GM04503 (cell line): ENCODE measurements at regions not wholly inside any gene's neighbourhood (a gene's known extent, or its start where the extent isn't known, plus 50 kb on each side); places are given as distances from the start of the nearest gene placed in this dataset.
"Not testable (repeated sequence)": the region's sequence is repeated elsewhere in the genome, so short reads cannot be mapped to it uniquely, and the experiment has no call there.

Source experiments
- DNase-seq: peaks from one replicate; pipeline ENCODE4 v3.0.0-alpha.2; 2012; ENCODE audit warnings: low read depth

- peak; percentile 37 for DNase-seq
Measured at GRCh38 chr2:144645083-144645778, 125.3 kb upstream of the ZEB2 start.

- no peak for DNase-seq
Measured at GRCh38 chr2:144644549-144644948, 124.6 kb upstream of the ZEB2 start.

GRCh38 chr2:144643537-144644336 lies 123.8 kb upstream of the ZEB2 start:
- DNase-seq = no peak

GRCh38 chr2:144642856-144643255 lies 122.9 kb upstream of the ZEB2 start:
- DNase-seq = no peak

GRCh38 chr2:144642131-144642530 lies 122.2 kb upstream of the ZEB2 start:
- DNase-seq = no peak

- not testable (repeated sequence) for DNase-seq
Measured at GRCh38 chr2:144638250-144638649, 118.3 kb upstream of the ZEB2 start.

GRCh38 chr2:144636860-144637259 lies 116.9 kb upstream of the ZEB2 start:
- not testable (repeated sequence) for DNase-seq

- no peak for DNase-seq
Measured at GRCh38 chr2:144632809-144633208, 112.9 kb upstream of the ZEB2 start.

GRCh38 chr2:144631636-144632035 lies 111.7 kb upstream of the ZEB2 start:
- DNase-seq = no peak

GRCh38 chr2:144630459-144631215 lies 110.7 kb upstream of the ZEB2 start:
- DNase-seq = no peak

GRCh38 chr2:144629935-144630334 lies 110.0 kb upstream of the ZEB2 start:
- no peak for DNase-seq

- no peak for DNase-seq
Measured at GRCh38 chr2:144628566-144628965, 108.6 kb upstream of the ZEB2 start.

- DNase-seq = no peak
Measured at GRCh38 chr2:144625626-144626025, 105.7 kb upstream of the ZEB2 start.

GRCh38 chr2:144625226-144625625 lies 105.3 kb upstream of the ZEB2 start:
- no peak for DNase-seq

- no peak for DNase-seq
Measured at GRCh38 chr2:144624451-144624850, 104.5 kb upstream of the ZEB2 start.

- DNase-seq = not testable (repeated sequence)
Measured at GRCh38 chr2:144622373-144622772, 102.5 kb upstream of the ZEB2 start.

GRCh38 chr2:144621266-144621665 lies 101.3 kb upstream of the ZEB2 start:
- DNase-seq = no peak

GRCh38 chr2:144619760-144620159 lies 99.8 kb upstream of the ZEB2 start:
- DNase-seq = no peak

- not testable (repeated sequence) for DNase-seq
Measured at GRCh38 chr2:144617171-144617570, 97.3 kb upstream of the ZEB2 start.

- no peak for DNase-seq
Measured at GRCh38 chr2:144615866-144616565, 96.1 kb upstream of the ZEB2 start.

GRCh38 chr2:144607891-144608521 lies 88.1 kb upstream of the ZEB2 start:
- DNase-seq = no peak

- DNase-seq = no peak
Measured at GRCh38 chr2:144607099-144607498, 87.2 kb upstream of the ZEB2 start.
